HL-60 (cell line): ENCODE measurements at regions not wholly inside any gene's neighbourhood (a gene's known extent, or its start where the extent isn't known, plus 50 kb on each side); places are given as distances from the start of the nearest gene placed in this dataset.

ENCODE experiments used
- DNase-seq, 2 experiments: peaks; one replicate each; pipeline ENCODE4 v3.0.0-alpha.2; 2010 to 2020; ENCODE audit warnings: low read depth in 1 of 2, low spot score in 1 of 2
- H3K27ac ChIP-seq: fragments of 250-450 bp; sonication (Bioruptor Pico); replicated peaks from 2 replicates; pipeline ENCODE4 v1.5.1; 2020; ENCODE audit warnings: mild to moderate bottlenecking, moderate library complexity
- H3K27me3 ChIP-seq: fragments of 250-450 bp; sonication (Bioruptor Pico); 2 replicates; pipeline ENCODE4 v1.5.1; 2021; ENCODE audit warnings: mild to moderate bottlenecking, moderate library complexity; ENCODE audit not compliant: insufficient read depth, poor library complexity, severe bottlenecking
- H3K4me3 ChIP-seq: replicated peaks from 2 replicates; pipeline ENCODE4 v1.5.1; 2011; ENCODE audit warnings: mild to moderate bottlenecking, control low read depth, low read length; ENCODE audit not compliant: insufficient read depth
- CTCF ChIP-seq: IDR thresholded peaks from one replicate; pipeline ENCODE4 v1.5.1; 2011; ENCODE audit warnings: low read length, control low read depth, inconsistent platforms; ENCODE audit not compliant: insufficient read depth
- GABPA ChIP-seq: IDR thresholded peaks from 2 replicates; pipeline ENCODE4 v1.6.1; 2012; ENCODE audit warnings: low read depth
- POLR2AphosphoS5 ChIP-seq: IDR thresholded peaks from 2 replicates; pipeline ENCODE4 v1.6.1; 2012; ENCODE audit warnings: low read depth
- REST ChIP-seq: IDR thresholded peaks from 2 replicates; pipeline ENCODE4 v1.6.1; 2012; ENCODE audit warnings: low read depth; ENCODE audit not compliant: insufficient replicate concordance
- SPI1 ChIP-seq: IDR thresholded peaks from 2 replicates; pipeline ENCODE4 v1.6.1; 2012; ENCODE audit warnings: low read depth, mild to moderate bottlenecking, borderline replicate concordance

GRCh38 chr15:69946870-69947269 lies 150.8 kb downstream of the TLE3 start:
- TF ChIP-seq GABPA (no peak), POLR2AphosphoS5 (no peak), REST (no peak), SPI1 (no peak), CTCF (no peak)
- no peak for DNase-seq
- H3K27me3 ChIP-seq = no peaks in the 10 kb centered on the region

GRCh38 chr15:69947394-69947793 lies 150.3 kb downstream of the TLE3 start:
- Histone ChIP-seq H3K27me3 (no peaks in the 10 kb centered on the region), H3K4me3 (no peak overlapping the region), H3K27ac (no peak overlapping the region)
- TF ChIP-seq GABPA = no peak
- no peak for TF ChIP-seq CTCF
- no peak for TF ChIP-seq REST
- no peak for TF ChIP-seq POLR2AphosphoS5
- TF ChIP-seq SPI1 = no peak
- no peak for DNase-seq

More at GRCh38 chr15:69946870-69947269, 150.8 kb downstream of the TLE3 start:
- no peak overlapping the region for H3K27ac ChIP-seq
- no peak overlapping the region for H3K4me3 ChIP-seq

- no peaks in the 10 kb centered on the region for H3K27me3 ChIP-seq
- no peak for DNase-seq
- H3K4me3 ChIP-seq = no peak overlapping the region
Observed at GRCh38 chr15:69949485-69949884, 148.2 kb downstream of the TLE3 start.

More at GRCh38 chr15:69949485-69949884, 148.2 kb downstream of the TLE3 start:
- H3K27ac ChIP-seq = no peak overlapping the region
- TF ChIP-seq REST = no peak
- TF ChIP-seq POLR2AphosphoS5 = no peak
- TF ChIP-seq SPI1 = no peak
